Type B pancreatic cell (in vitro differentiated cells): ENCODE measurements at regions not wholly inside any gene's neighbourhood (a gene's known extent, or its start where the extent isn't known, plus 50 kb on each side); places are given as distances from the start of the nearest gene placed in this dataset.

Experiments
- DNase-seq: peaks from one replicate; pipeline ENCODE4 v3.0.0; 2021; ENCODE audit warnings: mixed read lengths; ENCODE audit not compliant: unreplicated experiment; ENCODE audit errors: extremely low spot score
- H3K27ac Mint-ChIP-seq: 2 replicates; pipeline ENCODE4 v1.8.0; 2021; ENCODE audit warnings: mild to moderate bottlenecking, mixed read lengths
- H3K27me3 Mint-ChIP-seq: 2 replicates; pipeline ENCODE4 v1.8.0; 2021; ENCODE audit warnings: mixed read lengths
- H3K36me3 Mint-ChIP-seq: 2 replicates; pipeline ENCODE4 v1.8.0; 2021; ENCODE audit warnings: mixed read lengths
- H3K4me1 Mint-ChIP-seq: one replicate; pipeline ENCODE4 v1.8.0; 2021; ENCODE audit warnings: mixed read lengths; ENCODE audit not compliant: unreplicated experiment
- H3K4me3 Mint-ChIP-seq: 2 replicates; pipeline ENCODE4 v1.8.0; 2021; ENCODE audit warnings: mild to moderate bottlenecking, mixed read lengths
- H3K9me3 Mint-ChIP-seq: 2 replicates; pipeline ENCODE4 v1.8.0; 2021; ENCODE audit warnings: mixed read lengths
- CTCF ChIP-seq: fragments of 200-600 bp; sonication (generic); conservative IDR thresholded peaks from 2 replicates; pipeline ENCODE4 v1.5.0; 2021; ENCODE audit warnings: antibody characterized with exemption, mild to moderate bottlenecking

GRCh38 chr10:110376021-110376766 is 71.5 kb upstream of the SMNDC1 start:
- Mint-ChIP-seq H3K36me3 (no peaks in the 10 kb centered on the region), H3K4me1 (peaks cover 10% of the 10 kb centered on the region), H3K4me3 (no peak overlapping the region), H3K27me3 (no peaks in the 10 kb centered on the region), H3K27ac (no peak overlapping the region), H3K9me3 (no peaks in the 10 kb centered on the region)
- DNase-seq, result no peak
- no peak for TF ChIP-seq CTCF

- DNase-seq, result no peak
- no peak overlapping the region for H3K4me3 Mint-ChIP-seq
- H3K4me1 Mint-ChIP-seq, result peaks cover 10% of the 10 kb centered on the region
- H3K27ac Mint-ChIP-seq, result no peak overlapping the region
- no peak for TF ChIP-seq CTCF
- H3K27me3 Mint-ChIP-seq, result no peaks in the 10 kb centered on the region
- H3K36me3 Mint-ChIP-seq, result no peaks in the 10 kb centered on the region
- no peaks in the 10 kb centered on the region for H3K9me3 Mint-ChIP-seq
Measured at GRCh38 chr10:110376767-110377160, 72.0 kb upstream of the SMNDC1 start.

GRCh38 chr10:110378006-110378405 is 73.3 kb upstream of the SMNDC1 start:
- no peaks in the 10 kb centered on the region for H3K27me3 Mint-ChIP-seq
- no peak overlapping the region for H3K4me3 Mint-ChIP-seq
- DNase-seq, result no peak
- no peak overlapping the region for H3K27ac Mint-ChIP-seq
- H3K4me1 Mint-ChIP-seq, result peaks cover 10% of the 10 kb centered on the region
- TF ChIP-seq CTCF, result no peak
- no peaks in the 10 kb centered on the region for H3K9me3 Mint-ChIP-seq
- no peaks in the 10 kb centered on the region for H3K36me3 Mint-ChIP-seq

- no peak for DNase-seq
- TF ChIP-seq CTCF, result no peak
- Mint-ChIP-seq H3K9me3 (no peaks in the 10 kb centered on the region), H3K4me1 (peaks cover 10% of the 10 kb centered on the region), H3K36me3 (no peaks in the 10 kb centered on the region), H3K27ac (no peak overlapping the region), H3K4me3 (no peak overlapping the region), H3K27me3 (no peaks in the 10 kb centered on the region)
Measured at GRCh38 chr10:110378533-110379108, 73.9 kb upstream of the SMNDC1 start.

- Mint-ChIP-seq H3K4me1 (peaks cover 10% of the 10 kb centered on the region), H3K36me3 (no peaks in the 10 kb centered on the region), H3K27ac (no peak overlapping the region), H3K9me3 (no peaks in the 10 kb centered on the region), H3K4me3 (no peak overlapping the region), H3K27me3 (no peaks in the 10 kb centered on the region)
- DNase-seq, result no peak
- TF ChIP-seq CTCF, result no peak
Measured at GRCh38 chr10:110379831-110380230, 75.1 kb upstream of the SMNDC1 start.
